HG02943 (cell line): ENCODE measurements at regions not wholly inside any gene's neighbourhood (a gene's known extent, or its start where the extent isn't known, plus 50 kb on each side); places are given as distances from the start of the nearest gene placed in this dataset.

Experiments
- ATAC-seq: cut with Tn5 transposase; IDR thresholded peaks from one replicate; pipeline ENCODE4 v1.9.1; 2021; ENCODE audit warnings: mild to moderate bottlenecking, low read depth, moderate library complexity; ENCODE audit not compliant: unreplicated experiment

DNA sequence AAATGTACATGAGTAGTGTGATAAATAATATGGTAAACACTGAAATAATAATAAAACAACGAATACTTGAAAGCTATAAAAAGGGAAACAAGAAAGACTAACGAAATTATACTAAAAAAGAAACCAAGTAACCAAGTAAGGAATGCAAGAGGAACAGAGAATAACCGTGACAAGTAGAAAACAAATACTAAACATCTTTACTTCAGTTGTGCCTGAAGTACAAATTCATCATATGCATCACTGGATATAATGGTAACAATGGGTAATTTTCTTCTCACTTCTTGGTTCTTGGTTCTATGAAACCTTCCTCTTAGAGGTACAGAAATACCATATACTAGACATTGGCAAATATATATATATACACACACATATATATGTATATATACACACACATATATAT is 1093.6 kb upstream of the B3GALT2 start:
- ATAC-seq = no peak

DNA sequence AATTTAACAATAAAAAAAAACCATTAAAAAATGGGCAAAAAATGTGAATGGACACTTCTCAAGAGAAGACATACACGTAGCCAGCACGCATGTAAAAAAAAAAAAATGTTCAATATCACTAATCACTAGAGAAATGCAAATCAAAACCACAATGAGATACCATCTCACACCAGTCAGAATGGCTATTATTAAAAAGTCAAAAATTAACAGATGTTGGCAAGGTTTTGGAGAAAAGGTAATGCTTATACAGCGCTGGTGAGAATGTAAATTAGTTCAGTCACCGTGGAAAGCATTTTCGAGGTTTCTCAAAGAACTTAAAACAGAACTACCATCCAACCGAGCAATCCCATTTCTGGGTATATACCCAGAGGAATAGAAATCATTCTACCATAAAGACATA is 1091.5 kb upstream of the B3GALT2 start:
- ATAC-seq = peak; percentile 80

DNA sequence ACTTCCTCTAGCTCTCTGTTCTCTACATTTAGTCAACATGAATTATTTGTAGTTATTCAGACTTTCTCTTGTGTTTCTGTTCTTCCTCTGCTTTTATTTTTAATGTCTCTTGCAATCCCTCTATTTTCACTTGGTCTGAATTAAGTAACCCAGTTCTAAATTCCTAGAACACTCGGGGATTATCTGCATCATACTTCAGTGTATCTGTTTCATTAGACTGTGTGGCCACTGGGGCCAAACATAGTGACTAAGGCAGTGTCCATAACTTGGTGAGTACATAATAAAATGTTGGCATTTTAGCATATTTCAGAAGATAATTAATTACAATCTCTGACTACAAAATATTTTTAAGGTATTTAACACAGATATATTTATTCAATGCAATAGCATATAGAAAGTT is 1087.2 kb upstream of the B3GALT2 start:
- ATAC-seq = no peak

DNA sequence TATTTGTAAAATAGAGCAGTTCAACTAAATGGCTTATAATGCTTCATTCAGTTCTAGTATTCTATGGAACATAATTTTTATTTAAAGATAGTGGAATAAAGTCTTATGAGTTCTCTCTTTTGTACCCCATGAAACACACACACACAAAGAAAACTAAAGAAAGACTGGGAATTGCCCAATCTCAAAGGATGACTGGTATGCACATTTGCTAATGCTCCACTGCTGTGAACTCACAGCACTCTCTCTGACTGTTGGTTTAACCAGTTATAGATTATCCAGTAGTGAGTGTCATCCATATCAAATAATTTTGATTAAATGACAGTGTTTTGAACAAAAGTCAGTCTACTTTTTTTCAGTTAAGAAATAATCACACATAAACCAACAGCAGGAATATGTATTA is 1082.4 kb upstream of the B3GALT2 start:
- no peak for ATAC-seq

DNA sequence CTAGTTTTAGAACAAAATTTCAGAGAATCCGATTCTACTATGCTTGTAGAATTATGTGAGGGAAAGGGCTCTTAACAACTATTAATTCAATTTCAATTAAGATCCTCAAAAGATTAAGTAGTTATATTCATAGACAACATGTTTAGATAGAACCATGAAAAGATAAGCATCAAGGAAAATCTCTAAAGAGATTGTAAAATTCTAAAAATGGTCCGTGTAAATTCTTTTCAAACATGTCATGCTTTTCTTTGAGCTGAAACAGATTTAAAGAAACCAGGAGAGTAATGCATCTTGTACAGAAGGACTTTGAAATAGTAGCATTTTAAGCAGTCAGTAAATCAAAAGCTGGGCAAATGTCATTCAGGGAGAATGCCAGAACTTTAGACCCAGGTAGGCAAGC is 1080.6 kb upstream of the B3GALT2 start:
- ATAC-seq = no peak

DNA sequence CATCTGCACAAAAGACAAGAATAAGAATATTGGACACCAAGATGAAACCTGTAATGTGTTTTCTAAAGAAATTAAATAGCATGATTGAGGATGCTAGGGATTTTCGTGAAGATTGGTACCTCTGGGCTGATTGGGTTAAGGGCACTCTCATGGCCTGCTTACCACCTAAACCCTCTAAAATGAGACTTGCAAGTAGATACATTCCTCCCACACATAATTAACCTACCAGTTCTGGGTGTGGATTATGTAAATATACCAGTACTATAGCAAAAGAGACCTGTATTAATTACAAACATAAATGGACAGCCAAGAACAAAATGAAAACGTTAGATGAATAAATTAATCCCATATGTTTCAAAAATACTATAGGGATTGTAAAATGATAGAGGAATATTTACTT is 1069.6 kb upstream of the B3GALT2 start:
- ATAC-seq = no peak

DNA sequence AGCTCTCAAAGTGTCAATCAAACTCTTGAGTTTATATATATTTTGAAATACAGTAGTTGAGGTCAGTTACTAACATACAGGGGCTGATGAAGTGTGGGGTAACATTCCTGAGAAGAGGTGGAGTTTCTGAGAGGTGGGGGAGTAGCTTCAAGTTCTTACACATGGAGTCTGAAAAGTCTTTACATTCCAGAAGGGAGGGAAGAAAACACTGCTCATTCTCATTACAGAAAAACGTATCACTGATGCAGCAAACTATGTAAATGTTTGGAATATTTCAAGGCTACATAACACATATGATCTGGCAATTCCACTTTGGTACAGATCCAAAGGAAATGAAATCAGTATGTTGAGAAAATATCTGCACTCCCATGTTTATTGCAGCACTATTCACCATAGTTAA is 1065.8 kb upstream of the B3GALT2 start:
- no peak for ATAC-seq

DNA sequence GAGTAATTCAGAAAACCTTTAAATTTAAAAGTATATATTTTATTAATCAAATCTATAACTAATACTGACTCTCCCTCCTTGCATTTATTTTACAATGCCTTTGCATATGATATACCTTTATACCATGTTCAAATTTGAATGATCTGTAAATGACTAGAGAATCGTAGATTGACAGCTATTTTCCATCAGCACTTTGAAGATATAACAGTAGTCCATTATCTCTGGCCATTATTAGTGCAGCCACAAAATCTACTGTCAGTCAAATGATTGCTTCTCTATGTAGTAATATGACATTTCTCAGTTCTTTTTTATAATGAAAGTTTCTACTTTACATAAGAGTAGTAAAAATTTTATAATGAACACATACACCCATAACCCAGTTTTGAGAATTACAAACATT is 1054.8 kb upstream of the B3GALT2 start:
- ATAC-seq = no peak

DNA sequence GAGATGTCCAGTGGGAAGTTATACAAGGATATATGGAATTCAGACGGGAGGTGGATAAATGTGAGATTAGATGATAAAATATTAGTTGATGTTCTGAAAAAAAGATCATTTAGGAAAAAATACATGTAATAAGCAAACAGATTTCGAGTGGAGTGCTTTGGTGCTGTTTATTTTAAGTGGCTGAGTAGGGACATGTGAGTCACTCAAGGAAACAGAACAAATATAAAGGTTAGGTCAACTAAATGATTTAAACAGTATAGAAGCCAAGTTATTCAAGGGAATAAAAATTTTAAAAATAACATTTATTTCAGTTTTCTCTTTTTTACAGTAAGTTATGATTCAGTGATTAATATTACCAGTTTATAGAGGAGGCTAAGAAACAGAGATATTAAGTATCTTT is 1046.7 kb upstream of the B3GALT2 start:
- no peak for ATAC-seq

DNA sequence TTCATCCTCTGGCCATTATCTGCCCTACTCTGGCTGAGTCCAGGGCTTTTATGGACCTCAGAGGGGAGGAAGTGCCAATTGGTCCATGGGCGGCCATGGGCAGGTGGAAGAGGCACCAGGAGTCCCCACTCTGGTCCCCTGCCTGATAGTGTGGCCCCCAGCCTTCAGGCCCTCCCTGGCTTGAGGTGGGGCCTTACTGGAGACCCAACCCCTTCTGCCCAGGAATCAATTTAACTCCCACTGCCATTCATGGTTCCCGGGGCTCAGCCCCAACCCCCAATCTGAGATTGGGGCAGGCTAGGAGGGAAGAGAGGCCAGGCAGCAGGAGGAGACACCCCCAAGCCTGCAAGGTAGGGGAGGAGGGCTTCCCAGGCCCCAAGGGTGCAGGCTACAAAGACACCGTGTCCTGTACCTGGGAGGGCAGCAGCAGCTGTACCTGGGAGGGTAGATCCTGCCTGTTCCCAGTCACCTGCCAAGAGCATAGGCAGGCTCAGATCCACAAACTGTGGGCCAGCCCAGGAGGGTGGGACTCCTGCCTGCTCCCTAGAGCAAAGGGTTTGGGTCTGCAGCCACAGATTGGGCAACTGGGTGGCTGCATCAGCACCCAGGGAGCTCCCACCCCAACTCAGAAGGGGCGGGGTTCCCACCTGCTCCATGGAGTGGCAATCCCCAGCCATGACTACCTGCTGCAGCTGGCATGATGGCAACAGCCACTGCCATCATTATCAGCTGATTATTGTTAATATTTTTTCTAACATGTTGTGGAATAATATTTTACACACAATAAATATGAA is 1044.1 kb upstream of the B3GALT2 start:
- no peak for ATAC-seq

DNA sequence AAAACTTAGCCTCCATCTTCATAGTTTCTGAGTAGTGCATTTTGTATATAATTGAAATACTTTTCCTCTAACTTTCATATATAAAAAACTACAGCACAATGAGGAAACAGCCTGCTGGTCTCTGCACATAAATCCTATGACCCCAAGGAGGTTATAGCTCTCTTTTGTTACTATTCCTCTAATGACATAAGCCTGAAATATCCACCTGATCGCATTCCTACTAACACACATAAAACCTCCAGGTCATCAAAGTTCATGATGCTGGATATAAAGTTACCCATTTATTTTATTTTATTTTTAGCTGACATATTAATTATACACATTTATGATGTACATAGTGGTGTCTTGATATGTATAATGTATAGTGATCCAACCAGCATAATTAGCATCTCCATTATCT is 1042.0 kb upstream of the B3GALT2 start:
- no peak for ATAC-seq

DNA sequence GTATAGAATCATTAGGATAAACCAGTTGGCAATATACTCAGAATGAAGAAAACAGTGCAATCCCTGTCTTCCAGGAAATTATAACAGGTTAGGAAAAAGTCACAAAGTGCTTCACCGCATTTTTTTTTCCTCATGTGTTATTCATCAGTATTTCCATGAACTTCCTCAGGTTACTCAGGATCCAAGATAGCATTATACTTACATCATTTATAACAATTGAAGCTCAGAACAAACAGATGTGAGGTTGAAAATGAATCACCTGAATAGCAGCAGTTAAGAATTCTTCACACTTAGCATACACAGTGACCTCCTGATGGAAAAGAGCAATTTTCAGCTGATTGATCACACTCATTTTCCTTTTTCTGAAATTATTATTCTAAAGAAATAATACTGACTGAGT is 1040.7 kb upstream of the B3GALT2 start:
- ATAC-seq = no peak

DNA sequence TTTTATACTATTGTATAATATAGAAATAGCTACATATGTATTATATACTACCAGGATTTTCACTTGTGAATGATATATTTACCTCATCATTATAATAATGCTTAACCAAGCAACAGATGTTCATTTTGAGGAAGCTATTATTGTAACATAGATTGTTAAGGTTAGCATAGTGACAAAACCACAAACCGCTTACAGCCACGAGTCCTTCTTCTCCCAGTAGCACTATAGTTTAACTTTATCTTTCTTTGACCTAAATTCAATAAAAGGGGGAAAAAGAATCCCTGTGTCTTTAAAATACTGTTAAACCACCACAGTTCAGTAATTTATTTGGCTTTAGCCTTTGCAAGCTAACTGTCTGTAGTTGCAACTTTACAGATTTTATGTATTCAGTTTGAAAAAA is 1039.4 kb upstream of the B3GALT2 start:
- ATAC-seq = peak; percentile 94

DNA sequence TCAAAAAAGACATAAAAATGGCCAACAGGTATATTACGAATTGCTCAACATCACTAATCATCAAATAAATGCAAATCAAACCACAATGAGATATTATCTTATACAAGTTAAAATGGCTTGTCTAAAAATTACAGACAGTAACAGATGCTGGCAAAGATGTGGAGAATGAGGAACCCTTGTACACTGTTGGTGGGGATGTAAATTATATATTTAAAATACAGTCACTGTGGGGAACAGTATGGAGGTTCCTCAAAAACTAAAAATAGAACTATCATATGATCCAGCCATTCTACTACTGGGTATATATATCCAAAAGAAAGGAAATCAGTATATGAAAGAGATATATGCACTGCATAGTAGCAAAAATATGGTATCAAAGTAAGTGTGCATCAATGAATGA is 1037.2 kb upstream of the B3GALT2 start:
- ATAC-seq = no peak

DNA sequence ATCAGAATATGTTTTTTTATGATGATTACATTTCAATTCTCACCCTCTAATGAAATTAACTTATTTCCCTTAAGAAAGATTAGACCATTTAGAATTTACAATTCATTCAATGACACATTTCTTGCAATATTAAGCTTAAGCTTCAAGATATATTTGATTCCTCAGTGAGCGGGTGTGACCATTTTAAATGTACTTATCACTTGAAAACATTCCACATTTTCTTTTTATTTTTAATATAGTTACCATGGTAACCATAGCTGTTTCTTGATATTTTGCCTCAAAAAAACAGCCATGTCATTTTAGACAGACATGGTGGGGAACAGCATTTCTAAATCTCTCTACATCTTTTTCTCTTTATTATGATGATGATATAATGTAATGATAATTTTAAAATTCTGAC is 1029.0 kb upstream of the B3GALT2 start:
- no peak for ATAC-seq

DNA sequence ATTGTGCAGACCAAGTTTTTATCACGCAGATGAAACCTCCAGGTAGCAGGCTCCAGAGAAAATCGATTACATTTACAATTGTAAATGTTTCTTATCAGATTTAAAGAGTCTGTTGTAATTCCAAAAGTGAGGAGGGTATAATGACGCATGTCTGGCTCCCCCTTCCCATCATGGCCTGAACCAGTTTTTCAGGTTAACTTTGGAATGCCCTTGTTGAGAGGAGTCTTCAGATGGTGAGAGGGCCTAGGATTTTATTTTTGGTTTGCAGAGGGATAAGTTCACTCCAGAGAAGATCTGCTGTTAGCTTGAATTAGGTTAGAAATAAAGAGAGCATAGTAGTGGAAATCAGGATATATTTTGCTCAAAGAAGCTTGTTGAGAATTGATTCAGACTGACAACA is 1028.3 kb upstream of the B3GALT2 start:
- ATAC-seq = no peak

DNA sequence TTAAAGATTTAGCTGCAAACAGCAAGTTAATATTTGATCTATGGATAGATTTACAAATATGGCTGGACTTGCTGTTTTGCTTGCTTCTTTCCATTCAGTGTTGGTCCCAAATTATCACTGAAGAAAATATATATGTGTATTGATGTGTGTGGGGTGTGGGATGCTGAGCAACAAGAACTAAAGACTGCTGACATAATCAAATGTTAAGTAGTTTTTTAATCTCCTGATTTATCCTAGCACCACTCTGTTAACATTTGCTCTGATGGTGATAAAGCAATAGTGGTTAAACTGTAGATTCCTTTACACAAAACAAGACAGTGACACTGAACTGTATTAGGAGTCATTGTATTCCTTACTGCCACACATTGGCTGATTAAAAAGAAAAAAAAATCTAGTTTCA is 1023.5 kb upstream of the B3GALT2 start:
- no peak for ATAC-seq

DNA sequence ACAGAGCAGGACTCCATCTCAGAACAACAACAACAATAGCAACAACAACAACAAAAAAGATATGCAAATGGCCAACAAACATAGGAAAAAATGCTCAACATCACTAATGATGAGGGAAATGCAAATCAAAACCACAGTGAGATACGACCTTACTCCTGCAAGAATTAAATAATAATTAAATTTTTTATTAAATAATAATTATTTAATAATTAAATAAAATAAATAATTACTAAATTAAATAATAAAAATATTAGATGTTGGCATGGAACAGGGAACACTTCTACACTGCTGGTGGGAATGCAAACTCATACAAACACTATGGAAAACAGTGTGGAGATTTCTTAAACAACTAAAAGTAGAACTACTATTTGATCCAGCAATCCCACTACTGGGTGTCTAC is 1022.3 kb upstream of the B3GALT2 start:
- ATAC-seq = no peak

DNA sequence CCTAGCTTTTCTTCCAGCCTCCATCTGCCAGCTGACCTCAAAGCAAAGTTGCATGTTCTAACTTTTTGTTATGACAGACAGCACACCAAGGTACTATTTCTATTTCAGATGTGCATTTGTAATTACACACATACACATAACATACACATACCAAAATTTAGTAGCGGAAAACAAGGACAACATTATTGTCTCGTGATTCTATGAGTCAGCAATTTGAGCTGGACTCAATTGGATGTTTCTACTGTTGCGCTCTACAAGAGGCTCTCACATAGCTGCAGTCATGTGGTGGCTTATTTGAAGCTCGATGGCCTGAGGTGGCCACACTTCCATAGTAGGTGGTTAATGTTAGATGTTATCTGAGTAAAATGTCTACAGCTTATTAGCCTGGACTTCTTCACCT is 1010.1 kb upstream of the B3GALT2 start:
- no peak for ATAC-seq

DNA sequence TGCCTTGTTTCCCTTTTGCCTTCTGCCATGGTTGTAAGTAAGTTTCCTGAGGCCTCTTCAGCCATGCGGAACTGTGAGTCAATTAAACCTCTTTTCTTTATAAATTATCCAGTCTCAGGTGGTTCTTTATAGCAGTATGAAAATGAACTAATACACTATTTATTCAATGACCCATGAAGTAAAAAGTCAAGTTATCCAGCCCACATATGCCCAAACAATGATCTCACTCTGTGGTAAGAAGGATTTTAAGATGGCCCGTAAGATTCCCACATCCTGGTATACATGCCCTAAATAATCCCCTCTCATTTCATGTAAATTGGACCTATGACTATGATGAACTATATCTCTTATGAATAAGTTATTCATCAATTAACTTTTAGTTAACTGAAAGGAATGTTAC is 1008.3 kb upstream of the B3GALT2 start:
- no peak for ATAC-seq

DNA sequence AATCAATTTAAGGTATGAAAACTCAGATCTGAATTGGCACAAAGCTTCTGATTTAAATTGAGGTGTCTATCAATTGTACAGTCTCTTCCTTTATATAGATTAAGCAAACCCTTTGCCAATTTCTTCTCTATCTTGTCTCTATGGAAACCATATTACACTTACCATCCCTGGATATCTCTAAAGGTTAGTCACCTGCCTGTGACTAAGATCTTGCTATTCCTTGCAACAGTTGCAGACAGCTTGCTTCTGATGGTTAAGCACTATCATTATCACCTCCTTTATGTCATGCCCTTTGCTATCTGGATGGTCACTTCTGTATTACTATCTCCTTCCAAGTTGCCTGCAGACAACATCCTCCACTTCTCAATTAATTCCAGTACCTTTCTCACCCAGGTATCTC is 998.6 kb upstream of the B3GALT2 start:
- ATAC-seq = no peak

DNA sequence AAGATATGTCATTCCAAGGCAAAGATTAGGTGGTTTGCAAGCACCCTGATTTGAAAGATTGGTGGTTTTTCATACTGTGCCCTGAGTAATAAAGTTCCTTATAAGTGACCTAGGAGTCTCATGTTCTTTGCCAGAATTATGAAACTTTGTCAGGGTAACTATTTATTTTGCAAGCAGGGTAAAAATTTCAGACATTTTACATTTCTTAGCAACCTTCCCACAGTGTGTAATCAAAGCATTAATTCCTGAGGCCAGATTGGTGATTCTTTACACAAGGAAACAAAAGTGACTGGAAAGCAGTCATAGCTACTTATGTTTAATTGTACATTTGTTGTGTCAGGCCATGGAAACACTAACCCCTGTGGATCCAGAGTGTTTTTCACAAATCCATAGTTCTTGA is 998.0 kb upstream of the B3GALT2 start:
- no peak for ATAC-seq

DNA sequence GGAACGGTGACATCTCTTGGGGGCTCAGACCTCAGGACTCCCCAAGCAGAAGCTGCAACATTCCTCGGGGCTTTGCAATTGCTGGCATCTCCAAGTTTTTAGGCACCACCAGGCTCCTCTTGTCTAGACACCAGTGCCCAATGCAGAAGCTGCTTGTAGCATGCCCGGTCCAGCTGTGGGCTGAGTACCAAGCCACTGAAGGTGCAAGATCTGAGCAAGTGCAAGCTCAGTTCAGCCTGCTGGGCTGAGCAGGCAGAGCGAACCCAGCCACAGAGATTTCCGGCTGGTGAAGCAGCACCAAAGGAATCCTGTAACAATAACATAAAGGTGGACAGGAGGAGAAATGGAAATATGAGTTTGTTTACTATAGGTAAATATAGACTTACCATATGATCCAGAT is 995.4 kb upstream of the B3GALT2 start:
- ATAC-seq = no peak
